ENCODE measurements at regions not wholly inside any gene's neighbourhood (a gene's known extent, or its start where the extent isn't known, plus 50 kb on each side); places are given as distances from the start of the nearest gene placed in this dataset.

DNA sequence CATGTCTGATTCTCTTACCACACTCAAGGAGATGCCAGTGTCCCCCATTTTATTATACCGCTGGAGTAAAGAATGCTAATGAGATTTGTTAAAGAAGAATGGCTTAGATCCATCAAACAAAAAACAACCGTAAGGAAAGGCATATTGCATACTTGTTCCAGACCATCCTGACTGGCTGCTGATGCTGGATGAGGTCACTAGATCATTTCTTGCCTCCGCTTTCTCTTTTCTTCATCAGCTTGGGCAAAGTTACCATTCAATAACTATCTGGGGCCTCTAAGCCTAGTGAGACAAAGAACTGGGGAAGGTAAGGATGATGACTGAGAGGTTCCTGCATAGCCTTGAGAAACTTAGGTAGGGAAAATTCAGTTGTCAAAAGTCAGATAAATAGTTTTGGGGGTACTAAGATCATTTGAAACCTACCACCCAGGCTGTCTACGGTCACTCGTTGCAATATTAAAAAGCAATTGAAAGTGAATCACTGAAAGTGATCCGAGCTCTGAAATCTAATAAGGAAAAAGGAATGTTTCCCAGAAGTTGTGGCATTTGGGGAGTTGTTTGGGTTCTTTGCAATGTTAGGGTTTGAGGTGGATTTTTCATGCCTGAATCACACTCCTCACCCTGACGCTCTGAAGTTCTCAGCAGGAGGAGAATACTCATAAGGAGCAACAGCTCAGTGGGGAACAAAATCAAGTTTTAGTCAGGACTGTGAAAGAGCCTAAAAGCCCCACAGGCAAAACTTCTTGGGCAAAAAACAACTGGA, 176.8 kb downstream of the HHIPL2 start:
- TF ChIP-seq, protein P1, sequence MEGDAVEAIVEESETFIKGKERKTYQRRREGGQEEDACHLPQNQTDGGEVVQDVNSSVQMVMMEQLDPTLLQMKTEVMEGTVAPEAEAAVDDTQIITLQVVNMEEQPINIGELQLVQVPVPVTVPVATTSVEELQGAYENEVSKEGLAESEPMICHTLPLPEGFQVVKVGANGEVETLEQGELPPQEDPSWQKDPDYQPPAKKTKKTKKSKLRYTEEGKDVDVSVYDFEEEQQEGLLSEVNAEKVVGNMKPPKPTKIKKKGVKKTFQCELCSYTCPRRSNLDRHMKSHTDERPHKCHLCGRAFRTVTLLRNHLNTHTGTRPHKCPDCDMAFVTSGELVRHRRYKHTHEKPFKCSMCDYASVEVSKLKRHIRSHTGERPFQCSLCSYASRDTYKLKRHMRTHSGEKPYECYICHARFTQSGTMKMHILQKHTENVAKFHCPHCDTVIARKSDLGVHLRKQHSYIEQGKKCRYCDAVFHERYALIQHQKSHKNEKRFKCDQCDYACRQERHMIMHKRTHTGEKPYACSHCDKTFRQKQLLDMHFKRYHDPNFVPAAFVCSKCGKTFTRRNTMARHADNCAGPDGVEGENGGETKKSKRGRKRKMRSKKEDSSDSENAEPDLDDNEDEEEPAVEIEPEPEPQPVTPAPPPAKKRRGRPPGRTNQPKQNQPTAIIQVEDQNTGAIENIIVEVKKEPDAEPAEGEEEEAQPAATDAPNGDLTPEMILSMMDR (IDR thresholded peaks at IDR 0.05; ENCODE audit: borderline replicate concordance, extremely low read depth, low read length, poor library complexity, severe bottlenecking), result no peak
- TF ChIP-seq EZH2 (IDR thresholded peaks at IDR 0.05; ENCODE audit: borderline replicate concordance, low read depth, low read length, severe bottlenecking), result no peak

All from DND-41 (cell line).